Activated T-helper 2 cell treated with anti-CD3 and anti-CD28 coated beads, Interferon-gamma antibody, Interleukin-2, Interleukin-4, amounts not matched to agents 10 μg/mL and 5 μg/mL and 100 μg/mL, durations not matched to agents 14 hours and 24 hours and 36 hours (primary cell): ENCODE measurements at regions not wholly inside any gene's neighbourhood (a gene's known extent, or its start where the extent isn't known, plus 50 kb on each side); places are given as distances from the start of the nearest gene placed in this dataset.

ENCODE experiments used
- DNase-seq: peaks from one replicate; pipeline ENCODE4 v3.0.0; 2021; ENCODE audit warnings: low spot score
- H3K27ac Mint-ChIP-seq: one replicate; pipeline ENCODE4 v1.8.0; 2021; ENCODE audit warnings: mixed read lengths
- H3K27me3 Mint-ChIP-seq: one replicate; pipeline ENCODE4 v1.8.0; 2021; ENCODE audit warnings: low read depth, mixed read lengths
- H3K36me3 Mint-ChIP-seq: one replicate; pipeline ENCODE4 v1.8.0; 2021; ENCODE audit warnings: low read depth, mixed read lengths
- H3K4me1 Mint-ChIP-seq: one replicate; pipeline ENCODE4 v1.8.0; 2021; ENCODE audit warnings: low read depth, mixed read lengths
- H3K4me3 Mint-ChIP-seq: one replicate; pipeline ENCODE4 v1.8.0; 2021; ENCODE audit warnings: low read depth, mild to moderate bottlenecking, moderate library complexity, mixed read lengths
- H3K9me3 Mint-ChIP-seq: one replicate; pipeline ENCODE4 v1.8.0; 2021; ENCODE audit warnings: mixed read lengths
- intact Hi-C: fragments of 100-400 bp; cut with micrococcal nuclease; formaldehyde crosslinking; loops from one replicate; pipeline ENCODE4 v1.15.1; 2023

- H3K4me3 Mint-ChIP-seq = no peak overlapping the region
- H3K36me3 Mint-ChIP-seq = no peaks in the 10 kb centered on the region
- peaks cover 5% of the 10 kb centered on the region for H3K9me3 Mint-ChIP-seq
- no peaks in the 10 kb centered on the region for H3K27me3 Mint-ChIP-seq
- no peak for DNase-seq
- intact Hi-C loops = no loop called here
- H3K4me1 Mint-ChIP-seq = no peaks in the 10 kb centered on the region
- no peak overlapping the region for H3K27ac Mint-ChIP-seq
Observed at GRCh38 chr9:28587052-28587451, 1013.8 kb upstream of the C9orf72 start.

GRCh38 chr9:28598408-28598807, 1025.1 kb upstream of the C9orf72 start:
- DNase-seq = no peak
- H3K27me3 Mint-ChIP-seq = no peaks in the 10 kb centered on the region

GRCh38 chr9:28600226-28600625, 1026.9 kb upstream of the C9orf72 start:
- Mint-ChIP-seq H3K27ac (no peak overlapping the region), H3K9me3 (no peaks in the 10 kb centered on the region), H3K27me3 (no peaks in the 10 kb centered on the region), H3K4me3 (no peak overlapping the region), H3K36me3 (no peaks in the 10 kb centered on the region), H3K4me1 (no peaks in the 10 kb centered on the region)
- intact Hi-C loops = no loop called here
- no peak for DNase-seq

More at GRCh38 chr9:28598408-28598807, 1025.1 kb upstream of the C9orf72 start:
- Mint-ChIP-seq H3K4me3 (no peak overlapping the region), H3K9me3 (no peaks in the 10 kb centered on the region), H3K27ac (no peak overlapping the region), H3K36me3 (no peaks in the 10 kb centered on the region), H3K4me1 (no peaks in the 10 kb centered on the region)
- intact Hi-C loops = no loop called here

GRCh38 chr9:28607843-28608242, 1034.6 kb upstream of the C9orf72 start:
- peaks cover 12% of the 10 kb centered on the region for H3K9me3 Mint-ChIP-seq

GRCh38 chr9:28610339-28610738, 1037.1 kb upstream of the C9orf72 start:
- Mint-ChIP-seq H3K27ac (no peak overlapping the region), H3K4me1 (no peaks in the 10 kb centered on the region), H3K9me3 (peaks cover 12% of the 10 kb centered on the region), H3K36me3 (no peaks in the 10 kb centered on the region), H3K4me3 (no peak overlapping the region), H3K27me3 (no peaks in the 10 kb centered on the region)
- intact Hi-C loops = no loop called here
- DNase-seq = no peak

More at GRCh38 chr9:28607843-28608242, 1034.6 kb upstream of the C9orf72 start:
- H3K4me1 Mint-ChIP-seq = no peaks in the 10 kb centered on the region
- intact Hi-C loops = no loop called here
- H3K4me3 Mint-ChIP-seq = no peak overlapping the region
- H3K36me3 Mint-ChIP-seq = no peaks in the 10 kb centered on the region
- no peak overlapping the region for H3K27ac Mint-ChIP-seq
- H3K27me3 Mint-ChIP-seq = no peaks in the 10 kb centered on the region
- DNase-seq = no peak

GRCh38 chr9:28616310-28616709, 1043.0 kb upstream of the C9orf72 start:
- H3K4me3 Mint-ChIP-seq = no peak overlapping the region
- no peak overlapping the region for H3K27ac Mint-ChIP-seq
- no peaks in the 10 kb centered on the region for H3K27me3 Mint-ChIP-seq
- intact Hi-C loops = no loop called here
- H3K36me3 Mint-ChIP-seq = no peaks in the 10 kb centered on the region
- DNase-seq = no peak
- H3K9me3 Mint-ChIP-seq = peaks cover 4% of the 10 kb centered on the region
- H3K4me1 Mint-ChIP-seq = no peaks in the 10 kb centered on the region

GRCh38 chr9:28620011-28620410, 1046.7 kb upstream of the C9orf72 start:
- Mint-ChIP-seq H3K27ac (no peak overlapping the region), H3K36me3 (no peaks in the 10 kb centered on the region)
- intact Hi-C loops = no loop called here

GRCh38 chr9:28620661-28621060, 1047.4 kb upstream of the C9orf72 start:
- intact Hi-C loops = no loop called here
- H3K27ac Mint-ChIP-seq = no peak overlapping the region
- no peaks in the 10 kb centered on the region for H3K27me3 Mint-ChIP-seq
- DNase-seq = no peak
- H3K4me3 Mint-ChIP-seq = no peak overlapping the region
- H3K4me1 Mint-ChIP-seq = no peaks in the 10 kb centered on the region
- peaks cover 15% of the 10 kb centered on the region for H3K9me3 Mint-ChIP-seq
- no peaks in the 10 kb centered on the region for H3K36me3 Mint-ChIP-seq

More at GRCh38 chr9:28620011-28620410, 1046.7 kb upstream of the C9orf72 start:
- Mint-ChIP-seq H3K4me3 (no peak overlapping the region), H3K9me3 (peaks cover 15% of the 10 kb centered on the region), H3K4me1 (no peaks in the 10 kb centered on the region), H3K27me3 (no peaks in the 10 kb centered on the region)
- no peak for DNase-seq

GRCh38 chr9:28624771-28625170, 1051.5 kb upstream of the C9orf72 start:
- intact Hi-C loops = no loop called here
- no peak overlapping the region for H3K4me3 Mint-ChIP-seq
- no peak for DNase-seq
- H3K27me3 Mint-ChIP-seq = no peaks in the 10 kb centered on the region
- no peaks in the 10 kb centered on the region for H3K4me1 Mint-ChIP-seq
- no peak overlapping the region for H3K27ac Mint-ChIP-seq
- no peaks in the 10 kb centered on the region for H3K36me3 Mint-ChIP-seq
- peaks cover 14% of the 10 kb centered on the region for H3K9me3 Mint-ChIP-seq

- no peak for DNase-seq
- no peak overlapping the region for H3K4me3 Mint-ChIP-seq
- no peaks in the 10 kb centered on the region for H3K4me1 Mint-ChIP-seq
- H3K27ac Mint-ChIP-seq = no peak overlapping the region
- H3K9me3 Mint-ChIP-seq = peaks cover 20% of the 10 kb centered on the region
- H3K27me3 Mint-ChIP-seq = no peaks in the 10 kb centered on the region
- no peaks in the 10 kb centered on the region for H3K36me3 Mint-ChIP-seq
- intact Hi-C loops = no loop called here
Observed at GRCh38 chr9:28628031-28628430, 1054.8 kb upstream of the C9orf72 start.

GRCh38 chr9:28648723-28649122, 1075.4 kb upstream of the C9orf72 start:
- DNase-seq = no peak
- Mint-ChIP-seq H3K9me3 (peaks cover 7% of the 10 kb centered on the region), H3K4me1 (no peaks in the 10 kb centered on the region)

GRCh38 chr9:28650327-28650726, 1077.0 kb upstream of the C9orf72 start:
- H3K9me3 Mint-ChIP-seq = no peaks in the 10 kb centered on the region

More at GRCh38 chr9:28648723-28649122, 1075.4 kb upstream of the C9orf72 start:
- H3K36me3 Mint-ChIP-seq = no peaks in the 10 kb centered on the region
- intact Hi-C loops = no loop called here
- H3K27ac Mint-ChIP-seq = no peak overlapping the region
- H3K27me3 Mint-ChIP-seq = no peaks in the 10 kb centered on the region
- no peak overlapping the region for H3K4me3 Mint-ChIP-seq

GRCh38 chr9:28651050-28651722, 1077.9 kb upstream of the C9orf72 start:
- intact Hi-C loops = no loop called here
- no peak for DNase-seq
- no peaks in the 10 kb centered on the region for H3K4me1 Mint-ChIP-seq
- H3K9me3 Mint-ChIP-seq = no peaks in the 10 kb centered on the region
- H3K36me3 Mint-ChIP-seq = no peaks in the 10 kb centered on the region
- H3K4me3 Mint-ChIP-seq = no peak overlapping the region
- H3K27ac Mint-ChIP-seq = no peak overlapping the region
- H3K27me3 Mint-ChIP-seq = no peaks in the 10 kb centered on the region

More at GRCh38 chr9:28650327-28650726, 1077.0 kb upstream of the C9orf72 start:
- DNase-seq = no peak
- intact Hi-C loops = no loop called here
- no peaks in the 10 kb centered on the region for H3K4me1 Mint-ChIP-seq
- no peak overlapping the region for H3K27ac Mint-ChIP-seq
- no peaks in the 10 kb centered on the region for H3K36me3 Mint-ChIP-seq
- no peak overlapping the region for H3K4me3 Mint-ChIP-seq
- no peaks in the 10 kb centered on the region for H3K27me3 Mint-ChIP-seq
